ENCODE measurements at regions not wholly inside any gene's neighbourhood (a gene's known extent, or its start where the extent isn't known, plus 50 kb on each side); places are given as distances from the start of the nearest gene placed in this dataset.

DNA sequence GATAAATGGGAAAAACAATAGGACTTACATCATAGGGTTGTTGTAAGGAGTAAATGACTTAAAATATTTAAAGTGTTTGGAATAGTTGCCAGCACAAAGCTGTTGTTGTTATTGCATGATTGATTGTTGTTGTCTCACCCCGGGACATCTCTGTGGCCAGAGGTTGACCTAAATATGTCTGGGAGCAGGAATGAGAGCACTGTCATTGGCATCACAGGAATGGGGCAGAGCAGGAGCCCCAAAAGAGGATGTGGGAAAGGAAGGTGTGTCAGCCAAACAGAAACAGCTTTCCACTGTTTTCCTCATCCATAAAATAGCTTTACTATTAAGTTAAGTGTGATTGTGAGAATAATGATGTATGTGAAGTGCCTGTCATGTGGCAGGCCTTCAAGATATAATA is 121.6 kb downstream of the TMEM168 start:
- TF ChIP-seq, protein P1, sequence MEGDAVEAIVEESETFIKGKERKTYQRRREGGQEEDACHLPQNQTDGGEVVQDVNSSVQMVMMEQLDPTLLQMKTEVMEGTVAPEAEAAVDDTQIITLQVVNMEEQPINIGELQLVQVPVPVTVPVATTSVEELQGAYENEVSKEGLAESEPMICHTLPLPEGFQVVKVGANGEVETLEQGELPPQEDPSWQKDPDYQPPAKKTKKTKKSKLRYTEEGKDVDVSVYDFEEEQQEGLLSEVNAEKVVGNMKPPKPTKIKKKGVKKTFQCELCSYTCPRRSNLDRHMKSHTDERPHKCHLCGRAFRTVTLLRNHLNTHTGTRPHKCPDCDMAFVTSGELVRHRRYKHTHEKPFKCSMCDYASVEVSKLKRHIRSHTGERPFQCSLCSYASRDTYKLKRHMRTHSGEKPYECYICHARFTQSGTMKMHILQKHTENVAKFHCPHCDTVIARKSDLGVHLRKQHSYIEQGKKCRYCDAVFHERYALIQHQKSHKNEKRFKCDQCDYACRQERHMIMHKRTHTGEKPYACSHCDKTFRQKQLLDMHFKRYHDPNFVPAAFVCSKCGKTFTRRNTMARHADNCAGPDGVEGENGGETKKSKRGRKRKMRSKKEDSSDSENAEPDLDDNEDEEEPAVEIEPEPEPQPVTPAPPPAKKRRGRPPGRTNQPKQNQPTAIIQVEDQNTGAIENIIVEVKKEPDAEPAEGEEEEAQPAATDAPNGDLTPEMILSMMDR (IDR thresholded peaks at IDR 0.05), result no peak

DNA sequence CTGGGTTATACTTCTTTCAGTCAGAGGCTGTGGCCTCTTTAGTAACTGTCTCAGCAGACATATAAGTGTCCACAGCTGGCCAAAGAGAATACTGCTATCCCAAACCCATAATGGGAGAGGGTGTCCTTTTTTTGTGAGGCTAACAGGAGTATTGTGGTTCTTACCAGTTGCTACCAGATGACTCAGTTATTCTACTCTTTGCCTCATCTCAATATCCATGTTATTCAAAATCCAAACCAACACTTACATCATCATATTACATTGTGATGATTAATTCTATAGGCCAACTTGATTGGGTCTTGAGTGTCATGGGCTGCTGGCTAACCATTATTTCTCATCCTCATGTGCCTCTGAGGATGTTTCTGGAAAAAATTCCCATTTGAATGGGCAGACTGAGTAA is 120.9 kb downstream of the TMEM168 start:
- TF ChIP-seq, protein P1 (IDR thresholded peaks at IDR 0.05), result no peak

DNA sequence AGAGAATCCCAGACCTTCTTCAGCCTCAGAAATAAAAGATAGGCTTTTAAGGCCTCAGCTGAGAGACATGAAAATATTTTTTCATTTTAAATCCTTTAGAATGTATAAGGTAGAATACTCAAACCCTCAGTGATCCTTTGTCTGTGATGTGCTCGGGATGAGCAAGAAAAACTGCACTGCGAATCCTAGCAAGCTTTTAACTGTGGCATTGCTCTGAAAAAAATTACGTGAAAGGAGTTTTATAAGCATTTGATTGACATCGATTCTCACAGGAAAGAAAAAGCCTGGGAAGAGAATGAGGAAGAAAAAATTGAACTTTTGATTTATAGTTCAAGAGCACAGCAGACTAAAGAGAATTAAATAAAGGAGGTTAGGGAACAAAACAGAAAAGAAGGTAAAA is 120.0 kb downstream of the TMEM168 start:
- TF ChIP-seq, protein P1 (IDR thresholded peaks at IDR 0.05), result no peak

DNA sequence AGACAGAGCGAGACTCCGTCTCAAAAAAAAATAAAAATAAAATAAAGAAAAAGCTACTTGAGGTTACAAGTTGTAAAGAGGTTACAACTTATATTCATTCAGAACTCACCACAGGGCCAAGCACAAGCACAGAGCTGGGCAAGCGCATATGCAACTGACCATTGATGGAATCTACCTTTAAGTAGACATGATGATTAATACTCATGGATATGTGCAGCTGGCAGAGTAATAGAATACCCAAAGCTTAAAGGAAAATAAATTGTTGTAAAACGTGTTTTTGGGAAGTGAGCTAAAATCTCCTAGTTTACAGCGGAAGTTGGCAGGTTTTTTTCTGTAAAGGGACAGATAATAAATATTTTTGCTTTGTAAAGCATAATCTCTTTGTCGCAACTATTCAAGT is 111.6 kb downstream of the TMEM168 start:
- TF ChIP-seq, protein P1 (IDR thresholded peaks at IDR 0.05), result no peak

DNA sequence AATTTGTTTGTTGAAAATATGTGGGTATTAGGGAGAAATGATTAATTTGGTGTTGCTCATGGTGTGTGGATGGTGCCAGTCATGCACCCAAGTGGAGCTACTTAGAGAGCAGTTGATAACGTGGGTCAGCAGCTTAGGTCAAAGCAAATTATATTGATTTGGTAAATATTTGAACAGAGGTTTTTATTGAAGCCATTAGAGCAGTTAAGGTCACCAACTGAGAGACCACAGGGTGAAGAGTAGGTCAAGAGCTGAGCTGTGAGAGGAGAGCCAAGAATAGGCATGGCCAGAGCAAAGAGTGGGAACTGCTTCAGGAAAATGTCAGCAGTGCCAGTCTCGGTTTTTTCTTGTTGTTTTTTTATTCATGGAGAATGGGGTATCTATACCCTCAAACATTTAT is 97.9 kb downstream of the TMEM168 start:
- TF ChIP-seq, protein P1 (IDR thresholded peaks at IDR 0.05), result no peak

DNA sequence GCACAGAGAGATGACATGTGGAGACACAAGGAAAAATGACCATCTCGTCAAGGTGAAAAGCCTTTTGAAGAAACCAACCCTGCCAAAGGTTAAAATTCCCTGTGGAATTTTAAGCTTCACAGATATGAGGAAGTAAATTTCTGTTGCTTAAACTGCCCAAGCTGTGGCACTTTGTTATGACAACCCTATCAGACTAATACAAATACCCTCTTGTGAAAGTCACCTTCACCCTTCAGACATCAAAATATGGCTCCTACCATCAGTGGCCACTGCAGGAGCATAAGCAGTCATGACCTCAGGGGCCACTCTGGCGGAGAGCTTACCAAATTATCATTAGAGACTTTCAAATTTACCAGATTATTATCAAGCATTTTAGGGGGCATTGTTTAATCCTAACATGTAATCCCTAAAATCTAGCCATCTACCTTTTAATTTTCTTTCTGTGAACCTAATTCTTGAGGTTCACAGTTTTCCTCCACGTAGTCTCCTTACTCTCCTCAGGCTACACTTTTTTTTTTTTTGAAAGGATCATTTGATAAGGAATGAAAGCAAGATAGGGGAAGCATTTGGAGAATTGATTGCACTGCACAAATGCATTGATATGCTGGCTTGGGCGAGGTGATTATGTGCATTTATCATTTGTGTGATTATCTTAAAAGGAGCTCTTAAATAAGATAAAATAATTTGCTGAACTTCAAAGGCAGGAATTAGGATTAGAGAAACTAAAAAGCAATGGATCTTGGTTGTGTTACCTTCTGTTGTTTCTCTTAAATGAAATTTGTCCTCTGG is 90.3 kb downstream of the TMEM168 start:
- TF ChIP-seq, protein P1 (IDR thresholded peaks at IDR 0.05), result no peak

DNA sequence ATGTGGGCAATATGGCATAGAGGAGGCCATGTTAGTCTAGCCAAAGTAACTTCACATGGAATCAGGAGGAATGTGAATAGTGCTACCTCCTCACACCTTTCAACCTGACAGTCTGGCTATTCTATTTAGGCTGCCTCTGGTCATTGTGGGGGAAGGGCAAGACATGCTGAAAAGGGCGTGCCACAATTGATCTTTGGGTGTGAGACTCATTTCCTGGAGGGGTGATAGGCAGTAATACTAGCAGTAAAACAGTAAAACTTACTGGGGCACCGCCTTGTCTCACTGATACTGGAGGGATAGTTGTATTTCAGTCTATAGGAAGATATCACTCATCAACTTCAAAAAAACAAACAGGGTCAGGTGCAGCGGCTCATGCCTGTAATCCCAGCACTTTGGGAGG is 88.7 kb downstream of the TMEM168 start:
- TF ChIP-seq, protein P1 (IDR thresholded peaks at IDR 0.05), result no peak

DNA sequence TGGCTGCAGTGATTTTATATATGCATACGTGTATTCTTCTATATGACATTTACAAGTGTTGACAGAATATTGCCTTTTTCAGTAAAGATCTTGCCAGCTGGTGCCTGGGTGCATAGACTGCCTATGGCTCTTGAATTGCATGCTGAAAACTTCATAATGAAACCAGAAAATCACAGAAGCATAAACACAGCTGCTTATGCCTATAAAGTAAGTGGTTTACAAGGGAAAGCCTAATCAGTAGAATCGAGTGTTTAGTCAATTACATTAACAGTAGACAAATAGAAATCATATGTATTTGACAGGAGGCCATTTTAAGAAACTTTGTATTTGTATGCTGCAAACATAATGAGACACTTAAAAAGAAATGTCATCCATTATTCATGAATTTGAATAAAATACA is 82.5 kb downstream of the TMEM168 start:
- TF ChIP-seq, protein P1 (IDR thresholded peaks at IDR 0.05), result no peak
